Right atrium auricular region (tissue), 2 donors: ENCODE measurements at regions not wholly inside any gene's neighbourhood (a gene's known extent, or its start where the extent isn't known, plus 50 kb on each side); places are given as distances from the start of the nearest gene placed in this dataset.

Experiments used
- DNase-seq: peaks from one replicate; pipeline ENCODE4 v3.0.0-alpha.2; 2019; ENCODE audit warnings: low spot score
- H3K27ac ChIP-seq, 2 donors: fragments of 200-600 bp; sonication (generic); 1 replicate in 1 of 2; 2 replicates in 1 of 2; pipeline ENCODE4 v1.5.1; 2016 to 2019
- H3K27me3 ChIP-seq, 2 donors: fragments of 200-600 bp; sonication (generic); one replicate each; pipeline versions ENCODE4 v1.5.1 to v1.6.0; 2017 to 2019
- H3K36me3 ChIP-seq: fragments of 200-600 bp; sonication (generic); one replicate; pipeline ENCODE4 v1.5.1; 2016
- H3K4me1 ChIP-seq, 2 donors: fragments of 200-600 bp; sonication (generic); one replicate each; pipeline versions ENCODE4 v1.5.1 to v1.6.0; 2017 to 2019
- H3K4me3 ChIP-seq, 2 donors: fragments of 200-600 bp; sonication (generic); 1 replicate in 1 of 2; 2 replicates in 1 of 2; pipeline ENCODE4 v1.5.1; 2017 to 2019; ENCODE audit warnings: mild to moderate bottlenecking in 1 of 2, moderate library complexity in 1 of 2
- H3K9me3 ChIP-seq, 2 donors: fragments of 200-600 bp; sonication (generic); one replicate each; pipeline ENCODE4 v1.5.1; 2019
- CTCF ChIP-seq, 2 donors: fragments of 200-600 bp; sonication (generic); IDR thresholded peaks; one replicate each; pipeline ENCODE4 v1.5.1; 2019; ENCODE audit warnings: antibody characterized with exemption in 2 of 2

GRCh38 chr12:118841588-118841987 lies 139.8 kb upstream of the SRRM4 start:
- Histone ChIP-seq H3K27me3 (no peaks in the 10 kb centered on the region), H3K4me1 (no peaks in the 10 kb centered on the region), H3K36me3 (no peaks in the 10 kb centered on the region), H3K4me3 (no peak overlapping the region), H3K9me3 (no peaks in the 10 kb centered on the region), H3K27ac (no peak overlapping the region)
- no peak for TF ChIP-seq CTCF (IDR thresholded peaks at IDR 0.05)
- no peak for DNase-seq

- no peak for DNase-seq
- no peaks in the 10 kb centered on the region for H3K9me3 ChIP-seq
- H3K4me1 ChIP-seq: no peaks in the 10 kb centered on the region
- H3K27ac ChIP-seq: no peak overlapping the region
- no peak for TF ChIP-seq CTCF (IDR thresholded peaks at IDR 0.05)
- no peaks in the 10 kb centered on the region for H3K36me3 ChIP-seq
- H3K27me3 ChIP-seq: no peaks in the 10 kb centered on the region
- H3K4me3 ChIP-seq: no peak overlapping the region
Observed at GRCh38 chr12:118842866-118843265, 138.5 kb upstream of the SRRM4 start.

- Histone ChIP-seq H3K4me3 (no peak overlapping the region), H3K4me1 (no peaks in the 10 kb centered on the region), H3K27me3 (no peaks in the 10 kb centered on the region), H3K27ac (no peak overlapping the region), H3K9me3 (no peaks in the 10 kb centered on the region), H3K36me3 (no peaks in the 10 kb centered on the region)
- no peak for TF ChIP-seq CTCF (IDR thresholded peaks at IDR 0.05)
- no peak for DNase-seq
Observed at GRCh38 chr12:118846416-118846815, 134.9 kb upstream of the SRRM4 start.

GRCh38 chr12:118850244-118850825 lies 131.0 kb upstream of the SRRM4 start:
- Histone ChIP-seq H3K9me3 (no peaks in the 10 kb centered on the region), H3K27ac (no peak overlapping the region), H3K4me1 (no peaks in the 10 kb centered on the region), H3K36me3 (no peaks in the 10 kb centered on the region), H3K27me3 (no peaks in the 10 kb centered on the region), H3K4me3 (no peak overlapping the region)
- peak in 1 of 2 donors; percentile 35 for TF ChIP-seq CTCF (IDR thresholded peaks at IDR 0.05)
- no peak for DNase-seq

- Histone ChIP-seq H3K4me1 (no peaks in the 10 kb centered on the region), H3K4me3 (no peak overlapping the region), H3K36me3 (no peaks in the 10 kb centered on the region), H3K27ac (no peak overlapping the region), H3K27me3 (no peaks in the 10 kb centered on the region), H3K9me3 (no peaks in the 10 kb centered on the region)
- no peak for TF ChIP-seq CTCF (IDR thresholded peaks at IDR 0.05)
- DNase-seq: no peak
Observed at GRCh38 chr12:118851891-118852290, 129.4 kb upstream of the SRRM4 start.

- DNase-seq: no peak
- Histone ChIP-seq H3K4me3 (no peak overlapping the region), H3K36me3 (no peaks in the 10 kb centered on the region), H3K9me3 (no peaks in the 10 kb centered on the region), H3K27me3 (no peaks in the 10 kb centered on the region), H3K4me1 (no peaks in the 10 kb centered on the region), H3K27ac (no peak overlapping the region)
- TF ChIP-seq CTCF (IDR thresholded peaks at IDR 0.05): peak in 1 of 2 donors; percentile 29
Observed at GRCh38 chr12:118853634-118854033, 127.7 kb upstream of the SRRM4 start.
